HEK293 (cell line): ENCODE measurements at regions not wholly inside any gene's neighbourhood (a gene's known extent, or its start where the extent isn't known, plus 50 kb on each side); places are given as distances from the start of the nearest gene placed in this dataset.

Source experiments
- CTCF ChIP-seq: fragments of 450-650 bp; formaldehyde crosslinking; IDR thresholded peaks from 2 replicates; pipeline ENCODE4 v1.5.1; 2016; ENCODE audit warnings: missing biosample characterization, missing genetic modification characterization
- SP2 ChIP-seq: fragments of 450-650 bp; formaldehyde crosslinking; IDR thresholded peaks from 2 replicates; pipeline ENCODE4 v1.5.1; 2016; ENCODE audit warnings: missing biosample characterization, missing genetic modification characterization
- YY1 ChIP-seq: fragments of 450-650 bp; formaldehyde crosslinking; IDR thresholded peaks from 2 replicates; pipeline ENCODE4 v1.5.1; 2018; ENCODE audit warnings: missing biosample characterization, missing genetic modification characterization
- ZBTB17 ChIP-seq: fragments of 450-650 bp; formaldehyde crosslinking; IDR thresholded peaks from 2 replicates; pipeline ENCODE4 v1.5.1; 2016; ENCODE audit warnings: missing biosample characterization, missing genetic modification characterization
- ZNF138 ChIP-seq: fragments of 450-650 bp; formaldehyde crosslinking; IDR thresholded peaks from 2 replicates; pipeline ENCODE4 v1.5.1; 2016; ENCODE audit warnings: missing biosample characterization, missing genetic modification characterization, borderline replicate concordance
- ZNF2 ChIP-seq: fragments of 450-650 bp; formaldehyde crosslinking; IDR thresholded peaks from 2 replicates; pipeline ENCODE4 v1.5.1; 2016; ENCODE audit warnings: missing biosample characterization, missing genetic modification characterization
- ZSCAN4 ChIP-seq: fragments of 450-650 bp; formaldehyde crosslinking; IDR thresholded peaks from 2 replicates; pipeline ENCODE4 v1.5.1; 2017; ENCODE audit warnings: missing biosample characterization, missing genetic modification characterization

- TF ChIP-seq ZNF138 (tag by site-specific recombination) (no peak), ZBTB17 (tag by site-specific recombination) (no peak), YY1 (tag by site-specific recombination) (no peak), ZNF2 (tag by site-specific recombination) (no peak), SP2 (tag by site-specific recombination) (no peak), CTCF (tag by site-specific recombination) (no peak), ZSCAN4 (tag by site-specific recombination) (no peak)
Measured at GRCh38 chr5:7218141-7218540, 177.8 kb upstream of the ADCY2 start.
